ENCODE measurements at regions not wholly inside any gene's neighbourhood (a gene's known extent, or its start where the extent isn't known, plus 50 kb on each side); places are given as distances from the start of the nearest gene placed in this dataset.

GRCh38 chr7:25776744-25777123, 375.3 kb upstream of the NFE2L3 start:
- TF ChIP-seq CTCF (IDR thresholded peaks at IDR 0.05) (no peak), POLR2AphosphoS5 (IDR thresholded peaks at IDR 0.05) (no peak), POLR2A (IDR thresholded peaks at IDR 0.05) (no peak)

Measured in breast epithelium (tissue), 3 donors.